Heart left ventricle (tissue), 16 donors: ENCODE measurements at regions not wholly inside any gene's neighbourhood (a gene's known extent, or its start where the extent isn't known, plus 50 kb on each side); places are given as distances from the start of the nearest gene placed in this dataset.

Source experiments
- ATAC-seq, 4 donors: fragments of 200-7000 bp; cut with Tn5 transposase; one replicate each; pipeline ENCODE4 v1.9.1; 2020 to 2022; ENCODE audit warnings: moderate library complexity in 4 of 4, mild to moderate bottlenecking in 3 of 4, moderate number of reproducible peaks in 1 of 4
- DNase-seq, 5 donors: peaks; one replicate each; pipeline ENCODE4 v3.0.0-alpha.2; 2020
- H3K27ac ChIP-seq, 12 donors: fragments of 200-600 bp; sonication (generic) in 4 of 12; one replicate each; pipeline versions ENCODE4 v1.5.0 to v1.8.0; 2016 to 2022; ENCODE audit warnings: mild to moderate bottlenecking in 2 of 12
- H3K27me3 ChIP-seq, 9 donors: fragments of 200-600 bp; sonication (generic) in 2 of 9; one replicate each; pipeline versions ENCODE4 v1.5.1 to v1.8.0; 2016 to 2022; ENCODE audit warnings: mild to moderate bottlenecking in 3 of 9
- H3K36me3 ChIP-seq, 9 donors: fragments of 200-600 bp; sonication (generic) in 2 of 9; one replicate each; pipeline versions ENCODE4 v1.5.0 to v1.8.0; 2018 to 2022; ENCODE audit warnings: mild to moderate bottlenecking in 2 of 9
- H3K4me1 ChIP-seq, 12 donors: fragments of 200-600 bp; sonication (generic) in 4 of 12; one replicate each; pipeline versions ENCODE4 v1.5.0 to v1.8.0; 2016 to 2022; ENCODE audit warnings: mild to moderate bottlenecking in 3 of 12
- H3K4me3 ChIP-seq, 12 donors: fragments of 200-600 bp; sonication (generic) in 4 of 12; one replicate each; pipeline versions ENCODE4 v1.5.0 to v1.8.0; 2017 to 2022; ENCODE audit warnings: mild to moderate bottlenecking in 9 of 12, moderate library complexity in 4 of 12
- H3K9me3 ChIP-seq, 12 donors: fragments of 200-600 bp; sonication (generic) in 4 of 12; one replicate each; pipeline versions ENCODE4 v1.5.0 to v1.8.0; 2016 to 2022; ENCODE audit warnings: mild to moderate bottlenecking in 1 of 12
- CTCF ChIP-seq, 12 donors: fragments of 200-600 bp; sonication (generic) in 4 of 12; IDR thresholded peaks; one replicate each; pipeline versions ENCODE4 v1.5.0 to v1.8.0; 2018 to 2022; ENCODE audit warnings: antibody characterized with exemption in 12 of 12, mild to moderate bottlenecking in 5 of 12
- POLR2A ChIP-seq, 2 donors: fragments of 450-650 bp; IDR thresholded peaks; one replicate each; pipeline ENCODE4 v1.6.1; 2017; ENCODE audit warnings: antibody characterized with exemption in 2 of 2, mild to moderate bottlenecking in 2 of 2, moderate library complexity in 2 of 2
- WGBS, 4 donors: extraction: QIAGEN DNeasy Blood & Tissue Kit in 2 of 4; methylation state at CpG; one replicate each; pipeline versions ENCODE4 v1.1.5 to v1.1.7; 2013 to 2018; 5-methylcytosine and 5-hydroxymethylcytosine counted together
- intact Hi-C, 10 donors: fragments of 100-400 bp; cut with DNase I; formaldehyde crosslinking; loops; one replicate each; pipeline versions ENCODE4 v1.11.1 to v1.14.2; 2022
- donor health status: ischemic (EF 13 %, LVEDD 7.1; RV severe dilation, severe dysfunction).
- donor health status: healthy with polysubstance abuse.
- donor health status: DM: no; HTN: yes; CAD: no.
- donor health status: DM: no; HTN: no; CAD: no.
- donor health status: ischemic (EF 25% LVEDD 6.9; RV normal size, moderate dysfunction).
- donor health status: ischemic (EF 25% LVEDD 5.7; RV mildly dilated, moderate dysfunction).
- donor health status: healthy.
- donor health status: DM: yes; HTN: yes; CAD: no.
- donor health status: ischemic (EF 35%, LVEDD 5.7; RV mildly dilated, moderate dysfunction).
- donor health status: nonischemic (EF 11% LVEDD 7.7; RV severe dilation, severe dysfunction).
- donor health status: DM: yes; HTN: yes; CAD: no.
- donor health status: PGD.
- donor health status: ischemic (EF 29% LVEDD 5.4; RV normal size, mild dysfunction).
- donor health status: nonischemic (EF 23%, LVEDD 6.1; RV moderate dilation, normal function).

GRCh38 chr2:2763351-2764000 lies 432.4 kb upstream of the MYT1L start:
- Histone ChIP-seq H3K27ac (no peak overlapping the region), H3K4me3 (no peak overlapping the region), H3K27me3 (no peaks in the 10 kb centered on the region), H3K36me3 (no peaks in the 10 kb centered on the region), H3K9me3 (peaks cover 0 to 16% (median 7%) of the 10 kb centered on the region in 12 donors), H3K4me1 (peaks cover 0 to 8% (median 0%) of the 10 kb centered on the region in 12 donors)
- DNase-seq (no peak), ATAC-seq (peak in 1 of 4 donors; percentile 18)
- intact Hi-C loops: no loop called here
- TF ChIP-seq POLR2A (IDR thresholded peaks at IDR 0.05) (no peak), CTCF (IDR thresholded peaks at IDR 0.05) (no peak)
- 80 to 86% (median 84%) methylated on average over 20 to 25 of the region's 25 CpGs for WGBS, 4 donors

GRCh38 chr2:2762913-2763312 lies 431.8 kb upstream of the MYT1L start:
- Histone ChIP-seq H3K27ac (no peak overlapping the region), H3K9me3 (peaks cover 0 to 16% (median 7%) of the 10 kb centered on the region in 12 donors), H3K4me3 (no peak overlapping the region), H3K36me3 (no peaks in the 10 kb centered on the region), H3K27me3 (no peaks in the 10 kb centered on the region), H3K4me1 (peaks cover 0 to 8% (median 0%) of the 10 kb centered on the region in 12 donors)
- no peak for ATAC-seq
- DNase-seq: no peak
- TF ChIP-seq POLR2A (IDR thresholded peaks at IDR 0.05) (no peak), CTCF (IDR thresholded peaks at IDR 0.05) (no peak)
- 60 to 81% (median 79%) methylated on average over 9 to 11 of the region's 11 CpGs for WGBS, 4 donors
- intact Hi-C loops: no loop called here

GRCh38 chr2:2762166-2762908 lies 431.3 kb upstream of the MYT1L start:
- intact Hi-C loops: no loop called here
- no peaks in the 10 kb centered on the region for H3K36me3 ChIP-seq

GRCh38 chr2:2758793-2759367 lies 427.8 kb upstream of the MYT1L start:
- DNase-seq (no peak), ATAC-seq (no peak)
- TF ChIP-seq POLR2A (IDR thresholded peaks at IDR 0.05): no peak
- TF ChIP-seq CTCF (IDR thresholded peaks at IDR 0.05): no peak
- no peaks in the 10 kb centered on the region for H3K36me3 ChIP-seq
- intact Hi-C loops: no loop called here
- H3K27me3 ChIP-seq: no peaks in the 10 kb centered on the region
- H3K4me1 ChIP-seq: peaks cover 0 to 4% (median 0%) of the 10 kb centered on the region in 12 donors
- 45 to 71% (median 64%) methylated on average over 10 of the region's 10 CpGs for WGBS, 4 donors
- peaks cover 0 to 16% (median 7%) of the 10 kb centered on the region in 12 donors for H3K9me3 ChIP-seq
- no peak overlapping the region for H3K4me3 ChIP-seq
- H3K27ac ChIP-seq: no peak overlapping the region

More at GRCh38 chr2:2762166-2762908, 431.3 kb upstream of the MYT1L start:
- TF ChIP-seq POLR2A (IDR thresholded peaks at IDR 0.05): no peak
- no peaks in the 10 kb centered on the region for H3K27me3 ChIP-seq
- peaks cover 0 to 8% (median 0%) of the 10 kb centered on the region in 12 donors for H3K4me1 ChIP-seq
- ATAC-seq (no peak), DNase-seq (no peak)
- no peak overlapping the region for H3K27ac ChIP-seq
- no peak overlapping the region for H3K4me3 ChIP-seq
- peaks cover 0 to 16% (median 7%) of the 10 kb centered on the region in 12 donors for H3K9me3 ChIP-seq
- 77 to 84% (median 79%) methylated on average over 10 to 17 of the region's 17 CpGs for whole genome bisulfite sequencing, 4 donors
